Ureter (tissue), 1 donor: ENCODE measurements at regions not wholly inside any gene's neighbourhood (a gene's known extent, or its start where the extent isn't known, plus 50 kb on each side); places are given as distances from the start of the nearest gene placed in this dataset.
"Not testable (repeated sequence)": the region's sequence is repeated elsewhere in the genome, so short reads cannot be mapped to it uniquely, and the experiment has no call there.

ENCODE experiments used
- DNase-seq: peaks from one replicate; pipeline ENCODE4 v3.0.0-alpha.2; 2020; ENCODE audit warnings: low spot score
- donor health status: DM: yes; HTN: yes; CAD: no.

- peak; percentile 22 for DNase-seq
Observed at GRCh38 chr22:17318817-17319216, 50.4 kb upstream of the CECR2 start.

- DNase-seq = peak; percentile 5
Observed at GRCh38 chr22:17315310-17315709, 54.0 kb upstream of the CECR2 start.

- peak; percentile 10 for DNase-seq
Observed at GRCh38 chr22:17314487-17314886, 54.8 kb upstream of the CECR2 start.

- peak; percentile 12 for DNase-seq
Observed at GRCh38 chr22:17313626-17314025, 55.6 kb upstream of the CECR2 start.

GRCh38 chr22:17307566-17307965, 61.7 kb upstream of the CECR2 start:
- DNase-seq = peak; percentile 39

- peak; percentile 34 for DNase-seq
Observed at GRCh38 chr22:17305076-17305475, 64.2 kb upstream of the CECR2 start.

GRCh38 chr22:17303840-17304779, 65.2 kb upstream of the CECR2 start:
- DNase-seq = peak; percentile 38

- no peak for DNase-seq
Observed at GRCh38 chr22:17303441-17303839, 65.8 kb upstream of the CECR2 start.

- peak; percentile 12 for DNase-seq
Observed at GRCh38 chr22:17302616-17303015, 66.6 kb upstream of the CECR2 start.

GRCh38 chr22:17300926-17301325, 68.3 kb upstream of the CECR2 start:
- DNase-seq = peak; percentile 13

- not testable (repeated sequence) for DNase-seq
Observed at GRCh38 chr22:17298805-17299502, 70.3 kb upstream of the CECR2 start.

GRCh38 chr22:17285656-17286055, 66.4 kb upstream of the ADA2 start:
- no peak for DNase-seq

GRCh38 chr22:17284888-17285287, 65.7 kb upstream of the ADA2 start:
- DNase-seq = no peak

GRCh38 chr22:17284466-17284865, 65.2 kb upstream of the ADA2 start:
- DNase-seq = no peak

GRCh38 chr22:17283865-17284264, 64.6 kb upstream of the ADA2 start:
- DNase-seq = peak; percentile 13

- peak; percentile 14 for DNase-seq
Observed at GRCh38 chr22:17283423-17283822, 64.2 kb upstream of the ADA2 start.

GRCh38 chr22:17281440-17281841, 62.2 kb upstream of the ADA2 start:
- peak; percentile 27 for DNase-seq

GRCh38 chr22:17281026-17281425, 61.8 kb upstream of the ADA2 start:
- peak; percentile 37 for DNase-seq

- DNase-seq = peak; percentile 29
Observed at GRCh38 chr22:17272511-17272991, 53.3 kb upstream of the ADA2 start.

- no peak for DNase-seq
Observed at GRCh38 chr22:17271711-17272451, 52.6 kb upstream of the ADA2 start.

GRCh38 chr22:17269607-17270261, 50.5 kb upstream of the ADA2 start:
- peak; percentile 39 for DNase-seq

- DNase-seq = no peak
Observed at GRCh38 chr22:17269224-17269606, 50.0 kb upstream of the ADA2 start.
